T-cell (primary cell): ENCODE measurements at regions not wholly inside any gene's neighbourhood (a gene's known extent, or its start where the extent isn't known, plus 50 kb on each side); places are given as distances from the start of the nearest gene placed in this dataset.

Experiments
- ATAC-seq, 4 experiments: fragments of 200-7000 bp in 3 of 4; fragments of 150-1000 bp in 1 of 4; cut with Tn5 transposase; replicated peaks in 1 of 4; 1 replicate in 3 of 4; 2 replicates in 1 of 4; pipeline ENCODE4 v1.10.0; 2021; ENCODE audit warnings: moderate library complexity in 3 of 4, mild to moderate bottlenecking in 2 of 4, moderate number of reproducible peaks in 1 of 4
- CTCF ChIA-PET, 2 donors: fragments of 300-600 bp; sonication (Branson Sonifier 250); formaldehyde crosslinking; loops; one replicate each; lab custom pipeline; 2022; ENCODE audit warnings: antibody characterized with exemption in 2 of 2; lab: Charles Lee
- POLR2A ChIA-PET, 2 donors: fragments of 300-600 bp; sonication (Branson Sonifier 250); formaldehyde crosslinking; loops; one replicate each; lab custom pipeline; 2022; ENCODE audit warnings: antibody characterized with exemption in 2 of 2; lab: Charles Lee
- DNase-seq, 35 experiments: peaks; one replicate each; pipeline versions ENCODE4 v3.0.0 to v3.0.0-alpha.2; 2013 to 2023
- H3K27ac ChIP-seq: one replicate; pipeline ENCODE4 v1.5.1; 2013; ENCODE audit warnings: low read length
- H3K27me3 ChIP-seq, 2 experiments: replicated peaks in 1 of 2; 1 replicate in 1 of 2; 2 replicates in 1 of 2; pipeline versions ENCODE4 v1.6.1 to v1.7.0; 2013; ENCODE audit warnings: low read length in 1 of 2, mixed read lengths in 1 of 2; ENCODE audit not compliant: control insufficient read depth in 2 of 2, insufficient read depth in 2 of 2; ENCODE audit errors: extremely low read depth in 1 of 2
- H3K36me3 ChIP-seq, 2 donors: 1 replicate in 1 of 2; 2 replicates in 1 of 2; pipeline versions ENCODE4 v1.6.1 to v1.7.0; 2013; ENCODE audit warnings: low read length in 1 of 2; ENCODE audit not compliant: control insufficient read depth in 2 of 2, insufficient read depth in 1 of 2; ENCODE audit errors: extremely low read depth in 1 of 2
- H3K4me1 ChIP-seq, 2 experiments: 1 replicate in 1 of 2; 2 replicates in 1 of 2; pipeline versions ENCODE4 v1.6.1 to v1.7.0; 2013; ENCODE audit warnings: low read length in 2 of 2, mixed read lengths in 1 of 2; ENCODE audit not compliant: insufficient read depth in 2 of 2, control insufficient read depth in 1 of 2; ENCODE audit errors: extremely low read depth in 1 of 2
- H3K4me3 ChIP-seq, 2 donors: 1 replicate in 1 of 2; 2 replicates in 1 of 2; pipeline versions ENCODE4 v1.5.1 to v1.7.0; 2013; ENCODE audit warnings: mild to moderate bottlenecking in 2 of 2, low read length in 1 of 2, moderate library complexity in 1 of 2; ENCODE audit not compliant: control insufficient read depth in 1 of 2; ENCODE audit errors: extremely low read depth in 1 of 2
- H3K9me3 ChIP-seq: 2 replicates; pipeline ENCODE4 v1.7.0; 2013
- H3K27ac Mint-ChIP-seq, 2 donors: one replicate each; pipeline ENCODE4 v1.8.0; 2020 to 2021; ENCODE audit warnings: mild to moderate bottlenecking in 2 of 2, mixed read lengths in 2 of 2
- H3K27me3 Mint-ChIP-seq, 2 donors: one replicate each; pipeline ENCODE4 v1.8.0; 2021 to 2022; ENCODE audit warnings: mixed read lengths in 2 of 2
- H3K36me3 Mint-ChIP-seq: one replicate; pipeline ENCODE4 v1.8.0; 2021; ENCODE audit warnings: mixed read lengths
- H3K4me1 Mint-ChIP-seq, 3 donors: one replicate each; pipeline ENCODE4 v1.8.0; 2020 to 2022; ENCODE audit warnings: mixed read lengths in 3 of 3, mild to moderate bottlenecking in 1 of 3
- H3K4me3 Mint-ChIP-seq, 3 donors: one replicate each; pipeline ENCODE4 v1.8.0; 2020 to 2022; ENCODE audit warnings: mild to moderate bottlenecking in 3 of 3, mixed read lengths in 3 of 3, moderate library complexity in 3 of 3
- H3K9me3 Mint-ChIP-seq, 3 donors: one replicate each; pipeline ENCODE4 v1.8.0; 2020 to 2022; ENCODE audit warnings: mixed read lengths in 3 of 3
- WGBS: methylation state at CpG from one replicate; pipeline ENCODE4 v1.1.5; 2013; ENCODE audit warnings: missing lambda C conversion rate; ENCODE audit not compliant: insufficient coverage; 5-methylcytosine and 5-hydroxymethylcytosine counted together

DNA sequence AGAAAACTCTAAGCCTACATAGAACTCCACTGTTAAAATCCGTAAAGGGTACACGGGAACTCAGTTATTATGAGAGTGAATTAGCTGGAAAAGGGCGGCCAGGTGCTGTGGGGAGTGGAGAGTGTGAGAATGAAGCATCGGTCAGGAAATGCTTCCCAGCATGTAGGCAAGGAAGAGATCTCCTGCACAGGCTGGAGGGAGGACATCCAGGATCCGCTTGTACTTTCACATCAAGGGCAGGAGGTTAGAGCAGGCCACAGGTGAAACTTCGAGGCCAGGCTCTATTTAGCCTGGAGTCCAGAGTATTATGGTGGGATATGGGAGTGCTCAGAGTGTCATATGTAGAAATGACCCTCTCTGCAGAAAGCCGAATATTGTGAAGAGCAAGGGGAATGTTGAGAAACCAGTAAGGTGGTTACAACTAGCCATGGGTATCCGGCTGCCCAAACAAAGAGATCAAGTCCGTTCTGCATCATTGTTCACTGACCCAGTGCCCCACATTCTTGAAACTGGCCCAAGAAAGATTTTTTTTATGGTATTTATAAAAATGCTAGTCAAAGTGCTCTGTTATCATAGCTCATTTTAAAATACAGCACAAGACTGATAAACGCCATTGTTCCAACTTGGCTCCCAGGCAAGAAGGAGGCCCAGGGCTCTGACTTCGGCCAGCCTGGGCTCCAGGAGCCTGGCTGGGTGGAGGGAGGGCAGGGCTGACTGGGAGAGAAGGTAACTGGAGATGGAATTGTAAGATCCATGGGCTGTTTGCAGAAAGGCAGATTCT lies 79.4 kb upstream of the HIF1A start:
- ChIA-PET POLR2A (no interaction called here), CTCF (interaction anchor here in 1 of 2 donors (1.1 kb wide), 1 partner anchor 33 kb away, joined by 4 read pairs; no protein-coding TSS in a partner anchor)
- no peak overlapping the region for H3K27ac Mint-ChIP-seq
- H3K4me3 Mint-ChIP-seq: no peak overlapping the region
- no peaks in the 10 kb centered on the region for H3K36me3 Mint-ChIP-seq
- Histone ChIP-seq H3K36me3 (no peaks in the 10 kb centered on the region), H3K27ac (no peak overlapping the region), H3K4me3 (no peak overlapping the region), H3K4me1 (peaks cover 0 to 6% of the 10 kb centered on the region in 2 experiments), H3K9me3 (no peaks in the 10 kb centered on the region), H3K27me3 (no peaks in the 10 kb centered on the region)
- WGBS: 95% methylated on average over 6 of the region's 11 CpGs
- ATAC-seq (no peak), DNase-seq (no peak)
- H3K4me1 Mint-ChIP-seq: peaks cover 9 to 18% (median 16%) of the 10 kb centered on the region in 3 donors
- H3K9me3 Mint-ChIP-seq: no peaks in the 10 kb centered on the region
- H3K27me3 Mint-ChIP-seq: no peaks in the 10 kb centered on the region

GRCh38 chr14:61616524-61617185 lies 78.7 kb upstream of the HIF1A start:
- DNase-seq (no peak), ATAC-seq (no peak)
- no peaks in the 10 kb centered on the region for H3K9me3 ChIP-seq
- Mint-ChIP-seq H3K4me1 (peaks cover 9 to 18% (median 16%) of the 10 kb centered on the region in 3 donors), H3K4me3 (no peak overlapping the region), H3K27ac (no peak overlapping the region), H3K9me3 (no peaks in the 10 kb centered on the region), H3K27me3 (no peaks in the 10 kb centered on the region), H3K36me3 (no peaks in the 10 kb centered on the region)
- H3K27ac ChIP-seq: no peak overlapping the region
- no peaks in the 10 kb centered on the region for H3K27me3 ChIP-seq
- ChIA-PET POLR2A (interaction anchor here in 1 of 2 donors (0.5 kb wide), 1 partner anchor 335 kb away, joined by 4 read pairs; no protein-coding TSS in a partner anchor), CTCF (interaction anchor here in 1 of 2 donors (1.1 kb wide), 1 partner anchor 32 kb away, joined by 4 read pairs; no protein-coding TSS in a partner anchor)
- H3K36me3 ChIP-seq: no peaks in the 10 kb centered on the region
- WGBS: no CpG with 5 or more reads among the region's 4 CpGs
- H3K4me3 ChIP-seq: no peak overlapping the region
- peaks cover 0 to 6% of the 10 kb centered on the region in 2 experiments for H3K4me1 ChIP-seq

GRCh38 chr14:61618448-61618847 lies 76.9 kb upstream of the HIF1A start:
- ATAC-seq: no peak
- WGBS: 93% methylated on average over 4 of the region's 5 CpGs

GRCh38 chr14:61619494-61619893 lies 75.8 kb upstream of the HIF1A start:
- Mint-ChIP-seq H3K9me3 (no peaks in the 10 kb centered on the region), H3K27ac (no peak overlapping the region), H3K36me3 (no peaks in the 10 kb centered on the region), H3K27me3 (no peaks in the 10 kb centered on the region), H3K4me1 (peaks cover 9 to 18% (median 16%) of the 10 kb centered on the region in 3 donors), H3K4me3 (no peak overlapping the region)
- ATAC-seq: no peak
- WGBS: no CpG with 5 or more reads among the region's 4 CpGs
- no peak overlapping the region for H3K4me3 ChIP-seq
- no peaks in the 10 kb centered on the region for H3K36me3 ChIP-seq
- H3K27ac ChIP-seq: no peak overlapping the region
- DNase-seq: no peak
- CTCF ChIA-PET: no interaction called here
- POLR2A ChIA-PET: no interaction called here
- no peaks in the 10 kb centered on the region for H3K27me3 ChIP-seq
- H3K4me1 ChIP-seq: peaks cover 0 to 6% of the 10 kb centered on the region in 2 experiments
- no peaks in the 10 kb centered on the region for H3K9me3 ChIP-seq

More at GRCh38 chr14:61618448-61618847, 76.9 kb upstream of the HIF1A start:
- peaks cover 9 to 18% (median 16%) of the 10 kb centered on the region in 3 donors for H3K4me1 Mint-ChIP-seq
- no peaks in the 10 kb centered on the region for H3K27me3 ChIP-seq
- no peaks in the 10 kb centered on the region for H3K9me3 ChIP-seq
- ChIA-PET POLR2A (no interaction called here), CTCF (no interaction called here)
- H3K4me3 ChIP-seq: no peak overlapping the region
- H3K4me3 Mint-ChIP-seq: no peak overlapping the region
- H3K27me3 Mint-ChIP-seq: no peaks in the 10 kb centered on the region
- no peak for DNase-seq
- no peaks in the 10 kb centered on the region for H3K9me3 Mint-ChIP-seq
- H3K27ac Mint-ChIP-seq: no peak overlapping the region
- H3K36me3 ChIP-seq: no peaks in the 10 kb centered on the region
- no peaks in the 10 kb centered on the region for H3K36me3 Mint-ChIP-seq
- H3K4me1 ChIP-seq: peaks cover 0 to 6% of the 10 kb centered on the region in 2 experiments
- H3K27ac ChIP-seq: no peak overlapping the region

GRCh38 chr14:61620130-61620946 lies 75.0 kb upstream of the HIF1A start:
- DNase-seq (no peak), ATAC-seq (no peak)
- ChIA-PET CTCF (no interaction called here), POLR2A (interaction anchor here in 1 of 2 donors (0.6 to 1.0 kb wide), 2 partner anchors 10 to 213 kb away, joined by 4 to 5 read pairs; no protein-coding TSS in a partner anchor)
- peaks cover 9 to 18% (median 16%) of the 10 kb centered on the region in 3 donors for H3K4me1 Mint-ChIP-seq
- H3K4me1 ChIP-seq: peaks cover 0 to 6% of the 10 kb centered on the region in 2 experiments
- no peaks in the 10 kb centered on the region for H3K9me3 ChIP-seq
- no peak overlapping the region for H3K4me3 ChIP-seq
- no peaks in the 10 kb centered on the region for H3K36me3 ChIP-seq
- no peak overlapping the region for H3K4me3 Mint-ChIP-seq
- H3K9me3 Mint-ChIP-seq: no peaks in the 10 kb centered on the region
- 94% methylated on average over 3 of the region's 6 CpGs for WGBS
- H3K27ac Mint-ChIP-seq: no peak overlapping the region
- no peaks in the 10 kb centered on the region for H3K27me3 ChIP-seq
- no peaks in the 10 kb centered on the region for H3K36me3 Mint-ChIP-seq
- H3K27me3 Mint-ChIP-seq: no peaks in the 10 kb centered on the region
- H3K27ac ChIP-seq: no peak overlapping the region

GRCh38 chr14:61621444-61621843 lies 73.9 kb upstream of the HIF1A start:
- Mint-ChIP-seq H3K36me3 (no peaks in the 10 kb centered on the region), H3K9me3 (no peaks in the 10 kb centered on the region), H3K4me3 (no peak overlapping the region), H3K27ac (no peak overlapping the region), H3K27me3 (no peaks in the 10 kb centered on the region), H3K4me1 (peaks cover 9 to 18% (median 16%) of the 10 kb centered on the region in 3 donors)
- no peaks in the 10 kb centered on the region for H3K9me3 ChIP-seq
- ChIA-PET CTCF (no interaction called here), POLR2A (interaction anchor here in 1 of 2 donors (0.5 to 1.0 kb wide), 2 partner anchors 9 to 1317 kb away, joined by 3 to 4 read pairs; no protein-coding TSS in a partner anchor)
- no peaks in the 10 kb centered on the region for H3K27me3 ChIP-seq
- ATAC-seq (no peak), DNase-seq (no peak)
- H3K36me3 ChIP-seq: no peaks in the 10 kb centered on the region
- H3K27ac ChIP-seq: no peak overlapping the region
- H3K4me3 ChIP-seq: no peak overlapping the region
- H3K4me1 ChIP-seq: peaks cover 0 to 6% of the 10 kb centered on the region in 2 experiments
- 50% methylated on average over 2 of the region's 7 CpGs for WGBS
